ENCODE measurements at regions not wholly inside any gene's neighbourhood (a gene's known extent, or its start where the extent isn't known, plus 50 kb on each side); places are given as distances from the start of the nearest gene placed in this dataset.
"Not testable (repeated sequence)": the region's sequence is repeated elsewhere in the genome, so short reads cannot be mapped to it uniquely, and the experiment has no call there.

GRCh38 chr3:109918740-109919139 is 581.4 kb upstream of the DPPA4 start:
- DNase-seq: no peak

- no peak for DNase-seq
Observed at GRCh38 chr3:109920749-109921148, 583.4 kb upstream of the DPPA4 start.

- no peak for DNase-seq
Observed at GRCh38 chr3:109921509-109921908, 584.2 kb upstream of the DPPA4 start.

- no peak for DNase-seq
Observed at GRCh38 chr3:109922856-109923255, 585.5 kb upstream of the DPPA4 start.

- no peak for DNase-seq
Observed at GRCh38 chr3:109923431-109923830, 586.1 kb upstream of the DPPA4 start.

- no peak for DNase-seq
Observed at GRCh38 chr3:109924196-109924595, 586.9 kb upstream of the DPPA4 start.

GRCh38 chr3:109926376-109926775 is 589.0 kb upstream of the DPPA4 start:
- no peak for DNase-seq

GRCh38 chr3:109927161-109927560 is 589.8 kb upstream of the DPPA4 start:
- no peak for DNase-seq

- DNase-seq: no peak
Observed at GRCh38 chr3:109927726-109928125, 590.4 kb upstream of the DPPA4 start.

GRCh38 chr3:109930582-109930981 is 593.2 kb upstream of the DPPA4 start:
- DNase-seq: no peak

- no peak for DNase-seq
Observed at GRCh38 chr3:109933576-109933975, 596.2 kb upstream of the DPPA4 start.

GRCh38 chr3:109939817-109940216 is 602.5 kb upstream of the DPPA4 start:
- DNase-seq: no peak

GRCh38 chr3:109943181-109943580 is 605.8 kb upstream of the DPPA4 start:
- no peak for DNase-seq

- DNase-seq: no peak
Observed at GRCh38 chr3:109944836-109945235, 607.5 kb upstream of the DPPA4 start.

- no peak for DNase-seq
Observed at GRCh38 chr3:109952924-109953323, 615.6 kb upstream of the DPPA4 start.

- DNase-seq: no peak
Observed at GRCh38 chr3:109963831-109964230, 626.5 kb upstream of the DPPA4 start.

- no peak for DNase-seq
Observed at GRCh38 chr3:109973733-109974132, 636.4 kb upstream of the DPPA4 start.

GRCh38 chr3:109977897-109978296 is 640.6 kb upstream of the DPPA4 start:
- no peak for DNase-seq

- DNase-seq: no peak
Observed at GRCh38 chr3:109982201-109982600, 644.9 kb upstream of the DPPA4 start.

- no peak for DNase-seq
Observed at GRCh38 chr3:109984976-109985375, 647.6 kb upstream of the DPPA4 start.

- DNase-seq: no peak
Observed at GRCh38 chr3:109985943-109986555, 648.7 kb upstream of the DPPA4 start.

GRCh38 chr3:109994853-109995252 is 657.5 kb upstream of the DPPA4 start:
- no peak for DNase-seq

- DNase-seq: no peak
Observed at GRCh38 chr3:109995377-109995776, 658.0 kb upstream of the DPPA4 start.

- not testable (repeated sequence) for DNase-seq
Observed at GRCh38 chr3:110001905-110002304, 664.6 kb upstream of the DPPA4 start.

- no peak for DNase-seq
Observed at GRCh38 chr3:110006913-110007312, 669.6 kb upstream of the DPPA4 start.
